Gastrocnemius medialis (tissue), 4 donors: ENCODE measurements at regions not wholly inside any gene's neighbourhood (a gene's known extent, or its start where the extent isn't known, plus 50 kb on each side); places are given as distances from the start of the nearest gene placed in this dataset.

Experiments
- ATAC-seq, 2 donors: fragments of 150-250 bp; one replicate each; pipeline ENCODE4 v1.9.1; 2016
- DNase-seq, 2 donors: peaks; one replicate each; pipeline ENCODE4 v3.0.0-alpha.2; 2019
- H3K27ac ChIP-seq, 4 donors: fragments of 200-600 bp; sonication (generic); 1 replicate in 1 of 4; 2 replicates in 3 of 4; pipeline ENCODE4 v1.5.1; 2016 to 2018; ENCODE audit warnings: mild to moderate bottlenecking in 2 of 4, moderate library complexity in 1 of 4
- H3K27me3 ChIP-seq, 3 donors: fragments of 200-600 bp; sonication (generic) in 2 of 3; 1 replicate in 1 of 3; 2 replicates in 2 of 3; pipeline versions ENCODE4 v1.5.1 to v1.6.0; 2016 to 2019; ENCODE audit warnings: mild to moderate bottlenecking in 1 of 3, moderate library complexity in 1 of 3
- H3K36me3 ChIP-seq, 2 donors: fragments of 200-600 bp; sonication (generic) in 1 of 2; one replicate each; pipeline ENCODE4 v1.5.1; 2017 to 2018
- H3K4me1 ChIP-seq, 2 donors: fragments of 200-600 bp; sonication (generic) in 1 of 2; one replicate each; pipeline ENCODE4 v1.5.1; 2016 to 2017; ENCODE audit warnings: mild to moderate bottlenecking in 2 of 2
- H3K4me3 ChIP-seq, 4 donors: fragments of 200-600 bp; sonication (generic) in 3 of 4; 1 replicate in 1 of 4; 2 replicates in 3 of 4; pipeline ENCODE4 v1.5.1; 2016 to 2019; ENCODE audit warnings: mild to moderate bottlenecking in 2 of 4
- H3K9me3 ChIP-seq, 3 donors: fragments of 200-600 bp; sonication (generic) in 2 of 3; 1 replicate in 1 of 3; 2 replicates in 2 of 3; pipeline ENCODE4 v1.5.1; 2016 to 2019
- CTCF ChIP-seq, 5 experiments: fragments of 450-650 bp in 3 of 5; fragments of 200-600 bp in 2 of 5; sonication (generic) in 2 of 5; IDR thresholded peaks in 4 of 5; conservative IDR thresholded peaks in 1 of 5; 1 replicate in 4 of 5; 2 replicates in 1 of 5; pipeline ENCODE4 v1.5.1; 2016 to 2019; ENCODE audit warnings: antibody characterized with exemption in 5 of 5, mild to moderate bottlenecking in 3 of 5, moderate library complexity in 3 of 5
- POLR2A ChIP-seq, 2 donors: fragments of 450-650 bp; IDR thresholded peaks; one replicate each; pipeline ENCODE4 v1.6.1; 2017; ENCODE audit warnings: antibody characterized with exemption in 2 of 2, mild to moderate bottlenecking in 2 of 2, moderate library complexity in 2 of 2
- in situ Hi-C, 4 donors: fragments of 200-750 bp; cut with MboI; loops; one replicate each; pipeline versions ENCODE4 v1.15.0 to v1.8.0; 2017; ENCODE audit warnings: low sequenced_read_pairs in 4 of 4
- intact Hi-C: fragments of 100-400 bp; cut with DNase I; formaldehyde crosslinking; loops from one replicate; pipeline ENCODE4 v1.15.1; 2023; ENCODE audit warnings: low total_unique reads

- ATAC-seq: no peak
- no peak for TF ChIP-seq CTCF (IDR thresholded peaks at IDR 0.05 in 4 of 5, conservative IDR thresholded peaks at IDR 0.05 in 1 of 5)
- DNase-seq: no peak
Observed at GRCh38 chr16:56140645-56141044, 50.6 kb upstream of the GNAO1 start.

GRCh38 chr16:56137269-56137668 is 54.0 kb upstream of the GNAO1 start:
- no peaks in the 10 kb centered on the region for H3K36me3 ChIP-seq
- TF ChIP-seq CTCF (IDR thresholded peaks at IDR 0.05 in 4 of 5, conservative IDR thresholded peaks at IDR 0.05 in 1 of 5) (no peak), POLR2A (IDR thresholded peaks at IDR 0.05) (no peak)

More at GRCh38 chr16:56140645-56141044, 50.6 kb upstream of the GNAO1 start:
- no peaks in the 10 kb centered on the region for H3K9me3 ChIP-seq
- H3K27ac ChIP-seq: no peak overlapping the region
- intact Hi-C loops: no loop called here
- in situ Hi-C loops: no loop called here
- H3K27me3 ChIP-seq: no peaks in the 10 kb centered on the region
- no peaks in the 10 kb centered on the region for H3K4me1 ChIP-seq
- no peak overlapping the region for H3K4me3 ChIP-seq
- H3K36me3 ChIP-seq: no peaks in the 10 kb centered on the region

GRCh38 chr16:56136256-56136655 is 55.0 kb upstream of the GNAO1 start:
- Histone ChIP-seq H3K4me3 (no peak overlapping the region), H3K9me3 (no peaks in the 10 kb centered on the region), H3K4me1 (no peaks in the 10 kb centered on the region), H3K27ac (no peak overlapping the region), H3K27me3 (no peaks in the 10 kb centered on the region), H3K36me3 (no peaks in the 10 kb centered on the region)
- intact Hi-C loops: no loop called here
- in situ Hi-C loops: no loop called here
- TF ChIP-seq POLR2A (IDR thresholded peaks at IDR 0.05): no peak
- DNase-seq (no peak), ATAC-seq (no peak)

More at GRCh38 chr16:56137269-56137668, 54.0 kb upstream of the GNAO1 start:
- no peaks in the 10 kb centered on the region for H3K9me3 ChIP-seq
- no peaks in the 10 kb centered on the region for H3K27me3 ChIP-seq
- in situ Hi-C loops: no loop called here
- H3K27ac ChIP-seq: no peak overlapping the region
- ATAC-seq (no peak), DNase-seq (no peak)
- no peak overlapping the region for H3K4me3 ChIP-seq
- intact Hi-C loops: no loop called here
- no peaks in the 10 kb centered on the region for H3K4me1 ChIP-seq

GRCh38 chr16:56134790-56135189 is 56.5 kb upstream of the GNAO1 start:
- no peaks in the 10 kb centered on the region for H3K9me3 ChIP-seq
- no peaks in the 10 kb centered on the region for H3K27me3 ChIP-seq
- H3K4me3 ChIP-seq: no peak overlapping the region
- ATAC-seq (no peak), DNase-seq (no peak)
- H3K4me1 ChIP-seq: no peaks in the 10 kb centered on the region
- TF ChIP-seq POLR2A (IDR thresholded peaks at IDR 0.05) (no peak), CTCF (IDR thresholded peaks at IDR 0.05 in 4 of 5, conservative IDR thresholded peaks at IDR 0.05 in 1 of 5) (no peak)
- intact Hi-C loops (no loop called here), in situ Hi-C loops (no loop called here)
- no peaks in the 10 kb centered on the region for H3K36me3 ChIP-seq
- H3K27ac ChIP-seq: no peak overlapping the region

GRCh38 chr16:56125922-56126321 is 65.4 kb upstream of the GNAO1 start:
- Histone ChIP-seq H3K4me3 (no peak overlapping the region), H3K27ac (no peak overlapping the region), H3K4me1 (no peaks in the 10 kb centered on the region), H3K27me3 (no peaks in the 10 kb centered on the region), H3K9me3 (no peaks in the 10 kb centered on the region), H3K36me3 (no peaks in the 10 kb centered on the region)
- ATAC-seq (no peak), DNase-seq (no peak)
- TF ChIP-seq POLR2A (IDR thresholded peaks at IDR 0.05) (no peak), CTCF (IDR thresholded peaks at IDR 0.05 in 4 of 5, conservative IDR thresholded peaks at IDR 0.05 in 1 of 5) (no peak)
- intact Hi-C loops: no loop called here
- in situ Hi-C loops: no loop called here
